Neural crest cell (in vitro differentiated cells): ENCODE measurements at regions not wholly inside any gene's neighbourhood (a gene's known extent, or its start where the extent isn't known, plus 50 kb on each side); places are given as distances from the start of the nearest gene placed in this dataset.

Experiments
- DNase-seq: peaks from one replicate; pipeline ENCODE4 v3.0.0; 2021; ENCODE audit warnings: low read depth, mixed read lengths, low spot score
- H3K27ac Mint-ChIP-seq: one replicate; pipeline ENCODE4 v1.8.0; 2021; ENCODE audit warnings: mild to moderate bottlenecking, mixed read lengths; ENCODE audit not compliant: unreplicated experiment
- H3K27me3 Mint-ChIP-seq: 2 replicates; pipeline ENCODE4 v1.8.0; 2021; ENCODE audit warnings: low read depth, mild to moderate bottlenecking, mixed read lengths
- H3K36me3 Mint-ChIP-seq: 2 replicates; pipeline ENCODE4 v1.8.0; 2021; ENCODE audit warnings: low read depth, mild to moderate bottlenecking, mixed read lengths
- H3K4me1 Mint-ChIP-seq: 2 replicates; pipeline ENCODE4 v1.8.0; 2021; ENCODE audit warnings: mixed read lengths
- H3K4me3 Mint-ChIP-seq: one replicate; pipeline ENCODE4 v1.8.0; 2021; ENCODE audit warnings: mild to moderate bottlenecking, mixed read lengths
- H3K9me3 Mint-ChIP-seq: 2 replicates; pipeline ENCODE4 v1.8.0; 2021; ENCODE audit warnings: mixed read lengths
- TF ChIP-seq, protein P1 (sequence below): fragments of 200-600 bp; sonication (generic); conservative IDR thresholded peaks from 2 replicates; pipeline ENCODE4 v1.5.0; 2021; ENCODE audit warnings: antibody characterized with exemption, mild to moderate bottlenecking

DNA sequence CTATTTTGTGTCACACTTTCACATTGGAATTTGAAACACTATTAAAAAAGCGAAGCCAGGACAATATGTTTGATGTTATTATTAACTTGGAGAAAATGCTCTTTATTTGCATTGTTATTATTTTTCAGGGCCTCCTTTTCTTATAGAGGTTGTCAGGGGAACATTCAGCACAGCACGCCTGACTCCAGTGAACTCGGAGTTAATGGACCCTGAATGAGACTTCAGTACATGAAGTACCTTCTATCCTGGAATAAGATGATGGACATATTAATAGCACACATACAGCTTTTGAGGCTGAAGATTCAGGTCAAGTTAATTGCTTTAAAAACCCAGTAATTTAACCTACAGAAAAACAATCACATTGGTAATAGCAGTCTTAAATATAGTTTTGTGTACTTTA is 652.9 kb downstream of the SEMA5A start:
- no peak overlapping the region for H3K4me3 Mint-ChIP-seq
- TF ChIP-seq, protein P1, sequence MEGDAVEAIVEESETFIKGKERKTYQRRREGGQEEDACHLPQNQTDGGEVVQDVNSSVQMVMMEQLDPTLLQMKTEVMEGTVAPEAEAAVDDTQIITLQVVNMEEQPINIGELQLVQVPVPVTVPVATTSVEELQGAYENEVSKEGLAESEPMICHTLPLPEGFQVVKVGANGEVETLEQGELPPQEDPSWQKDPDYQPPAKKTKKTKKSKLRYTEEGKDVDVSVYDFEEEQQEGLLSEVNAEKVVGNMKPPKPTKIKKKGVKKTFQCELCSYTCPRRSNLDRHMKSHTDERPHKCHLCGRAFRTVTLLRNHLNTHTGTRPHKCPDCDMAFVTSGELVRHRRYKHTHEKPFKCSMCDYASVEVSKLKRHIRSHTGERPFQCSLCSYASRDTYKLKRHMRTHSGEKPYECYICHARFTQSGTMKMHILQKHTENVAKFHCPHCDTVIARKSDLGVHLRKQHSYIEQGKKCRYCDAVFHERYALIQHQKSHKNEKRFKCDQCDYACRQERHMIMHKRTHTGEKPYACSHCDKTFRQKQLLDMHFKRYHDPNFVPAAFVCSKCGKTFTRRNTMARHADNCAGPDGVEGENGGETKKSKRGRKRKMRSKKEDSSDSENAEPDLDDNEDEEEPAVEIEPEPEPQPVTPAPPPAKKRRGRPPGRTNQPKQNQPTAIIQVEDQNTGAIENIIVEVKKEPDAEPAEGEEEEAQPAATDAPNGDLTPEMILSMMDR = no peak
- peaks cover 2% of the 10 kb centered on the region for H3K27me3 Mint-ChIP-seq
- peaks cover 19% of the 10 kb centered on the region for H3K4me1 Mint-ChIP-seq
- H3K36me3 Mint-ChIP-seq = no peaks in the 10 kb centered on the region
- no peak for DNase-seq
- no peak overlapping the region for H3K27ac Mint-ChIP-seq
- H3K9me3 Mint-ChIP-seq = no peaks in the 10 kb centered on the region

DNA sequence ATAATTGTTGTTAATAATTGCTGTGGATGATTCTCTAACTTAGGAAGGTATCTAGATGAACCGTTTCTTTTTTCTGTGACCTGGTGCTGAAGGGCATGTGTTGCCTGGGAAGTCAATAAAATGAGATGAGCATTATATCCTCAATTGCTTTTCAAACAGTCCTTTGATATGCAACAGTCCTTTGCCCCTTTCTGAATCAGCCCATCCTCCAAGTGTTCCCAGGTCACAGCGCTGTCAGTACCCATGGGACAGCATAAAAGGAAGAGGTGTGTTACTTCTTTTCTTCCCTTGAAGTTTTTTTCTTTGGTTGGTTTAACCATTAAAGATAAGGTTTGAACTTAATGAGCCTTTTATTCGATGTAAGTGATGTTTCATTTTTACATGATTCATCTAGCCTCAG is 651.8 kb downstream of the SEMA5A start:
- Mint-ChIP-seq H3K4me1 (peaks cover 19% of the 10 kb centered on the region), H3K9me3 (no peaks in the 10 kb centered on the region), H3K27me3 (peaks cover 2% of the 10 kb centered on the region), H3K36me3 (no peaks in the 10 kb centered on the region), H3K4me3 (no peak overlapping the region), H3K27ac (peak overlapping the region; percentile 43)
- DNase-seq = no peak
- TF ChIP-seq, protein P1 = no peak

DNA sequence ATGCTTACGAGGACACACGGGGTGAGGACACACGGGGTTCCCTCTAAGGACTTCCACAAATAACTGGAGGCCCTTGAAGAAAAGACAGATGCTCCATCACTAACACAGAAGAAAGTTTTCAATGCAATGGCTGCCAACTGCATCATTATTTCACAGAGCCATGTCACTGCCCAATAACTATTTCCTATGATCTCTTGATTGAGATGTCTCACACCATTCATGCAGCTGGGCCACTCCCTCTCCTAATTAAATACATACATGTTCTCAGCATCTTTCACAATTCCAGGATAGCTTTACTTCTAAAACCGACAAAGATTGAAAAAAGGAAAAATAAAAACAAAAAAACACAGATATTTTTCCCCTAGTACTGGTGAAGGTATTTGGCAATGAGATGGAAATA is 650.8 kb downstream of the SEMA5A start:
- H3K4me1 Mint-ChIP-seq = peaks cover 19% of the 10 kb centered on the region
- H3K27ac Mint-ChIP-seq = no peak overlapping the region
- TF ChIP-seq, protein P1 = no peak

DNA sequence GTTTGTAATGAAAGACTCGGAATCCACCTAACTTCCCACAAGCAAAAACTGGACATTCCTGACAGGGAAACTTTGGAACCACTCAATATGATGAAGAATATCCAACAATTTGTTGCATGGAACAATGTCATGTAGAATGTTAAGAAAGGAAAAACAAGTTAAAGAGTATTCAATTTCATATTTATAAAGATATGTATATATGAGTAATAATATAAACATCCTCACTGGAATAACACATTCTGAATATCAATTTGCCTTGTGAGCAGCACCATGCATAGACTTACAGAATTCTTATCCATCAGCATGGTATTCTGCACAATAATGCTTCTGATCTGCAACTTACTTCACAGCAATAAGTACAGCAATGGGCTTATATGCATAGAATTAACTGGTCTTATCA is 650.3 kb downstream of the SEMA5A start:
- Mint-ChIP-seq H3K4me3 (no peak overlapping the region), H3K4me1 (peaks cover 19% of the 10 kb centered on the region), H3K27me3 (peaks cover 2% of the 10 kb centered on the region), H3K9me3 (no peaks in the 10 kb centered on the region), H3K27ac (no peak overlapping the region), H3K36me3 (no peaks in the 10 kb centered on the region)
- no peak for DNase-seq
- TF ChIP-seq, protein P1 = no peak

More for the DNA sequence above, 650.8 kb downstream of the SEMA5A start:
- no peak for DNase-seq
- no peaks in the 10 kb centered on the region for H3K36me3 Mint-ChIP-seq
- no peaks in the 10 kb centered on the region for H3K9me3 Mint-ChIP-seq
- H3K4me3 Mint-ChIP-seq = no peak overlapping the region
- peaks cover 2% of the 10 kb centered on the region for H3K27me3 Mint-ChIP-seq

DNA sequence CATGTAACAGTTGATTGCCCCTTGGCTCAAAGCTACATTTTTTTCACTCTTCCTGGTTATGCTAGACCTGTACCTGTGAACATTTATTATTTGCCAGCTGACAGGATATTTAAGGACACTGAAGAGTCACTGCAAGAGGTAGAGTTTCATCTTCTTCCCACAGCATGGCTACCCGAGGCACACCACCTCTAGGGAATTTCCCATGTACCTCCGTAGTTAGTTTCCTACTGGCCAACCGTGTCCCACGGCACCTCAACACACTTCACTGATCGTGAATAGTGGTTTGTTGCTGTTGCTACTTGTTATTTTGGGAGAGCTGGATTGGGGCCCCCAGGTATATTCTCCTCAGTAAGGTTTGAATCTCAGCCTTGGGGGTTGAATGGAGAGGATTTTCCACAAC is 648.6 kb downstream of the SEMA5A start:
- no peak for DNase-seq
- Mint-ChIP-seq H3K4me3 (no peak overlapping the region), H3K36me3 (no peaks in the 10 kb centered on the region), H3K4me1 (peaks cover 18% of the 10 kb centered on the region), H3K27ac (no peak overlapping the region), H3K9me3 (no peaks in the 10 kb centered on the region), H3K27me3 (no peaks in the 10 kb centered on the region)
- TF ChIP-seq, protein P1 = no peak

DNA sequence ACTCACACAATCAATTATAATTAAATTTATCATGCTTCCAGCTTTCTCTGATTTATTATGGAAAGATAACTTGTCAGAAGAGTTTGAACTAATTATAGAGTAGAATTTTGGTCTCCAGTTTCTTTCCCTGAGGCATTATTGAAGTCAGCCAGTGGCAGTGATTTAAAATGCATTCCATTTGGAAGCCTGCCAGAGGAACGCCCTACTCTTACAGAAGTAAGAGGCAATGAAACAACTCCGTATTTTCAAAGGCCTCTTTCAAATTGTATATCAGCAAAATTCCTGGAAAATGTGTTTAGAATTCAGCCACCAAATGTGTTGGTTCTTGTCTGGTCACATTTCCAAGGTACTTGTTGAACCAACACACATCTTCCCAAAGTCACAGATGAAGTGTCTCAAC is 640.9 kb downstream of the SEMA5A start:
- no peak overlapping the region for H3K27ac Mint-ChIP-seq
- TF ChIP-seq, protein P1 = no peak
- no peaks in the 10 kb centered on the region for H3K27me3 Mint-ChIP-seq
- no peak overlapping the region for H3K4me3 Mint-ChIP-seq
- DNase-seq = no peak
- H3K36me3 Mint-ChIP-seq = peaks cover 3% of the 10 kb centered on the region
- peaks cover 3% of the 10 kb centered on the region for H3K9me3 Mint-ChIP-seq
- peaks cover 4% of the 10 kb centered on the region for H3K4me1 Mint-ChIP-seq
